HG02943 (cell line): ENCODE measurements at regions not wholly inside any gene's neighbourhood (a gene's known extent, or its start where the extent isn't known, plus 50 kb on each side); places are given as distances from the start of the nearest gene placed in this dataset.
A peak's percentile ranks its signal among the peaks of the same experiment; 100 is the strongest.

ENCODE experiments used
- ATAC-seq: cut with Tn5 transposase; IDR thresholded peaks from one replicate; pipeline ENCODE4 v1.9.1; 2021; ENCODE audit warnings: mild to moderate bottlenecking, low read depth, moderate library complexity; ENCODE audit not compliant: unreplicated experiment

DNA sequence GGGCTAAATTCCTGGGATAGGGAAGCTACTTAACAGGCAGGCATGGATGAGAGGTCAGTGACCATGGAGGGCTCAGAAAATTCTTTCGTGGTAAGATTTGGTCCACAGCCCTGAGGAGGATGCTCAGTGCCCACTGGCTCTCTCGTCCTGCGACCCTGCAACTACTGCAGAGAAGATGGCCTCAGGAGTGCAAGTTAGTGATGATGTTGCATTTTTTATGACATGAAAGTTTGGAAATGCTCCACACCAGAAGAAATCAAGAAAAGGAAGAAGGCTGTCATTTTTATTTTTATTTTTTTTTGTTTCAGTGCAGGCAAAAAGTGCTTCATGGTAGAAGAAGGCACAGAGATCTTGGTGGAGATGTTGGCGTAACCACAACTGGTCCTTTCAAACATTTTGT is 238.6 kb upstream of the PARD3B start:
- no peak for ATAC-seq

DNA sequence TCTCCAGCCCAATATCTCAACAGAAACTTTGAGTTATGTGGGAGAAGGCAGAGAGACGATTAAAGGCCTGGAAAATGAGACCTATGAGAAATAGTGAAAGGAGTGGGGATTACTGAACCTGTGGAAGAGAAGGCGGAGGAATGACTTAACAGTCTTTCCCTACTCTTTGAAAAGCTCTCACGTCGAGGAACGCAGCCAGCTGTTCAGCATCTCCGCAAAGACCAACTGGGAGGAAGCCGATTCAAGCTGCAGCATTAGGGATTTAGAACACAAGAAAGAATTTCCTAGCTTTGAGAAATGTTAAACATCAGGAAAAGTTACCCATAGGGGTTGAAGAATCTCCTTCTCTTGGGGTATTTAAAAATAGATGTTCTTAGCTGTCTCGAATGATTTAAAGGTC is 233.2 kb upstream of the PARD3B start:
- ATAC-seq, result no peak

DNA sequence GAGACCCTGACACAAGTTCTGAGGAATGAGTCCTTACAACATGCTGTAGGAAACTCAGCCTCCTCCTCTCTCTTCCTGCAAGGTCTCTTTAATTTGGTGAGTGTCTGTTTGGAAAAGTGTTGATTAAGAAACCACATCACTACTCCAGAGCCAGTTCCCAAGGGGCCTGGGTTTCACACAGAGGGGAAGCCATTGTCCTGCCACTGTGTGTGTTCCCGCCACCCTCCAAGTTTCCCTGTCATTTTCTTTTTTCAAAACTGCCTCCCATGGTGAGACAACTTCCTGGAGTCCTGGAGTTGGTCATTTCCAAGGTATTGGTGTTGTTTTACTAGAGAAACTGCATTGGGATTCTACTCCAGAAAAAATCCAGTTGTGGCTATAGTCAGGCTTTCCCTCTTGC is 232.0 kb upstream of the PARD3B start:
- no peak for ATAC-seq

DNA sequence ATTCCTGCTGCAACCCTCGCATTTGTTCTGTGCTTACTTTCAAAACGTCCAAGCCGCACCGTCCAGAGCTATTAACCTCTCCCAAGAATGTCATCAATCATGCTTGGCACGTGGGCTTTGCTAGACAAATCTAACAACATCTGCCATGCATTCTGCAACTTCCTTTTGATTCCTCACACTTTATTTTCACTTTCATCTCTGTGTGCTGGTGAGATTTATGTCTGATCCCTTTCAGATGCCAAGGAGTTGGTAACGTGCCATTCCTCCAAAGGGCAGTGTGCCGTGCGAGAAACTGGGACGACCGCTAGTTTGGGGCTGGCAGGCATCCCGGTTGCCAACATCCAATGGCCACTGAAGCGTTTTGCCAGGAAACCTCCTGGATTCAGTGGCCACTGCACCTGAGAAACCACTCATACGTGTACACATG is 230.0 kb upstream of the PARD3B start:
- ATAC-seq, result no peak

DNA sequence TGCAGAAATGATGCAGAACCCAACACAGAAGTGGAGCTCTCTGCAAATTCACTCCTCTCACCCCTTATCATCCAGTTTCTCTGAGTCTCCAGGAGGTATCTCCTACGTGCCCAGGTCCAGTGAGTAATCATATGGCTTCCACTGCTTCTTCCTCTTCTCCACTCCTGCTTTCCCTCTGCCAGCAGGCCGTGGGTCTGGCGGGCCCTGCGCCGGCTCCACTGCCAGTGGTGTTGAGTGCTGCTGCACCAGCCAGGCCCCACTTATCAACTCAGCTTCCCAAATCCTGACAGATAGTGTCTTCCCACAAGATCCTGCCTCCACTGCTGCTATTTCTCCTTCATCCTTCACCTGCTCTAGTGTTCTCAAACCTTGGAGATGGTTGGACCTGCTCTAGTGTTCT is 227.6 kb upstream of the PARD3B start:
- no peak for ATAC-seq

DNA sequence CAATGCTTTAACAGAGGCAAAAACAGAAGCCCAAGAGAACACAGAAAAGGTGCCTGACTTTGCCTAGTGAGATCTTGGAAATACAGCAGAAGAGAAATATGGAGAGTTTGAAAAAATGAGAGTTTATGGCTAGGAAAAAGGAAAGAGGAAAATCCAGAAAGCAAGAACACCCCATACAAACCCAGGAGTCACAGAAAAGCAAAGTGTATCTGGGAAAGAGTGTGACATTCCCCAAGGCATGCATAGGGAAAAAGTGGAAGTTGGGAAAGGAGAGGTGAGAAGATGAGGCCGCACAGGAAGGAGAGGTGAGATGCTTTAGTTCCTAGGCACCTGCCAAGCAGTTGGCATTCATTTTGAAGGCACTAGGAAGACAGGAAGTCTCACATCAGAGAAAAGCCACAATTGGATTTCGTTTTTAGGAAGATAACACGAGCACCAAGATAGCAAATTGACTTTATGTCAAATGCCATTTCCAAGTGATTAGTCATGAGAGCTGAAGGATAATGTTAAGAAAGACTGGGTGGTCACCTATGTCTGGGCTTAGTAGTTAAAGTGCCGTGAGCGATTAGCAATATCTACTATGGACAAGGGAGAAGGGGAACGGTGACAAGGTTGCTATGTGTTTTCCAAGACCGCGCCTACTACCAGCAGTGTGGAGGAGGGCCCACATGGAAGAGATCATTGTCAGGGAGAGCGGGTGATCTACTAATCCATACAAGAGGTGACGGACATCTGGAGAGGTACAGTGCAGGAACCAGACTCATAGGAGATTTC is 224.1 kb upstream of the PARD3B start:
- no peak for ATAC-seq

DNA sequence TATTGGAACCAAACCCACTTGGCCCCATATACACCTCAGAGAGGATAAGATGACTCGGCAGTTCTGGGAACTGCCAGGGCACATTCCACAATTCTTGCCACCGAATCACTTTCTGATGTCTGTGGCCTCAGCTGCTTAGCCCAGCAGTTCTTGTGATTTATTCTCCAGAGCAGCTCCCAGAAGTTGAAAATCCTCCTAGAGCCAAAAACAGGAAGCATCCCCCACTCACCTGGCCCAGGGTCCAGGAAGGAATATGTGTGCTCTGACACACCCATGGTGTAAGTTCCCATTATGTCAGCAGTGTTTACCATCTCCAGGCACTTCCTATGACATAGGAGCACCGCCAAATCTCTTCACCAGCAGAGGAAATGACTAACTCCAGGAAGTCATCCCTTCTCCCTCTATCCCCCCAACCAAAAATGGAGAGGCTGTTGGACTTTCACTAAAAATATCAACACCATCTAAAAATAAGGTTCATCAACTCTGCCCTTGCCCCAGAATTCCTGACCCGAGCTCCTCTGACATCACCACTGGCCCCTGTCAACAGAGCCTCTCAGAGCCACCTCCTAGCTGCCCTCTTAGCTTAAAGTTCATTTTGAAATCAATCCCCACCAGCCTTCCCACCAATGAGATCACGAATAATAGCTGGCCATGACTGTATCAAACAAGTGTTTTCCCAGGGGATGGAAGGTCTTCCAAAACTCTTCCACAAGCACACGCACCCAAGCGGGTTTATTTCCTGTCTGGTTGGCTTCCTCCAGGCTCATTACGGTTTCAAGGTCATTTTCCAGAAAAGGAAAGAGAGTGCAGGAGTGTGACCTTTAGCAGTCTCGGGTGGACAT is 223.1 kb upstream of the PARD3B start:
- no peak for ATAC-seq

DNA sequence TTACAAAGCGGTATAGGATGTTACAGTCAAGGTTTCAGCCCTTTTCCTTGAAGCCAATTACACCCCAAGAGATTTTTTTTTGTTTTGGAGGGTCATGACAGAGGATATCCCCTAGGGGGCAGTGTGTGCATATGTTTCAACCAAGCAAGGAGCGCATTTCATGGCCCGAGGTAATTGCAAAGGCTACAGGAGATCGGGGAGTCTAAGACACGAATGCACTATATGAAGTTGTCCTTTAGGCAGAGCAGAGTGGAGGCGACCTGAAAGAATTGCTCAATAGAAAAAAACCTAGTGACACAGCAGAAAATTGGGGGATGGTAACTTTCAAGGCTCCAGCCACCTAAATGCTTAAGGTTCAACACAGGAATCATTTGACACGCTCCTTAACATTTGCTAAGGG is 219.8 kb upstream of the PARD3B start:
- ATAC-seq, result peak; percentile 70

DNA sequence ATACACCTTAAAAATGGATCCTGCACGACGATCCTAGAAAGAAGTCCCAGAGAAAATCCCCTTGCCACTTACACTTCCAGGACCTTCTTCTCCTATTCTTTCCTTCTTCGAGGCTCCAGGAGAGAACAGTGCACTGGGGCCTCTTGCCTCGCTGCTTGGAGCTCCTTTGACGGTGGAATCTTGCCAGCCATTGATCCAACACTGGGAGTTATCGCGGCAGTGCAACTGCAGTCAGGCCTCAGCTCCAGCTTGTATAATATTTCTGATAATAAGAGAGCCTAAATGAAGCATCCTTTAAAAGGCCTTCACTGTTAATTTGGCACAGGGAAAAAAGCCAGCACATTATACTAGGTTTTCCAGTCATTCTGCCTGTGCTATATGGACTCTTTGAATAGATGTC is 216.9 kb upstream of the PARD3B start:
- no peak for ATAC-seq

DNA sequence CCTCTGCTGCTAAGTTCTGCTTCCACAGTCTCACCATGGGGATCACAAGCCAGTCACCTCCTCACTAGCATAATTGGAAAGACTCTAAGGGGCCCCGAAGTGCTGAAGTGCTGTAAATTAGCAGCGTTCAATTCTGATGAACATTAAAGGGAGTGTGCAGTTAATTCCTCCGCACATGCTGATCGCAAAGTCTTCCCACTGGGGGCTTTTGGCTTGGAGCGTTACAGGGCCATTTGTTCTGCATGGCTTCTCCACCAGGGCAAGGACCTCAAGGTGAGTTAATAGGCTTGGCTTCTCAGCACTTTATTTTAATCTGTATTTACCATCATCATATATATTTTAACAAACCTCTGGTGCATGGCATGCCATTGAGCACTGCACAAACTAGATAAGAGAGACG is 216.3 kb upstream of the PARD3B start:
- ATAC-seq, result no peak

DNA sequence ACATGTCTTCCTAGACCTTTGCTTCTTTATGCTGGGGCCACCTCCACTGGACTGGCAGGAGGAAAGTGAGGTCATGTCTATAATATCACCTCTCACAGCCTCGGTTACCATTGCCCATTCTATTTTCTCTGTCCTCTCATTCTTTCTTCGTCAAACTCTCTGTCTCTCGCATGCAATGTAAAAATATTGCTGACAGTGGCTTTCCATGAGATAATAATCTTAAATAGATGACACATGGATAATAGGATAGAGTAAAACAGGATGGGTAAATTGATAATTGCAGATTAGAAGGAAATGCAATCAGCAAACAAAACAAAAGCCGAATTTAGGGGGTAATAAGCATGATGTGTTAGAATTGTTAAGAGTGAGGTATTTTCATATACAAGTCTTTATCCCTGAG is 215.7 kb upstream of the PARD3B start:
- no peak for ATAC-seq

DNA sequence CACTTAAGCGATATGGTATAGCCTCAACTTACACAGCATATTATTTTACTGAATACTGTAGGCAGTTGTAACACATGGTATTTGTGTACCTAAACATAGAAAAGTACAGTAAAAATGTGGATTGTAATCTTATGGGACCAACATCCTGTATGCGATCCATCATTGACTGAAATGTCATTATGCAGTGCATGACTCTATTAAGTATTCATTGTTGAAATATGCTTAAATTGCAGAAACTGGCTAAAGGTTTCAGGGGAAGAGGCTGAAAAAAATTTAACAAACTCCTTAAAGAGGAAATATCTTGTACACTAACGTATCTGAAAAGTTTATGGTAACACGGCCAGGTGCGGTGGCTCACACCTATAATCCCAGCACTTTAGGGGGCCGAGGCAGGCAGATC is 214.1 kb upstream of the PARD3B start:
- no peak for ATAC-seq

DNA sequence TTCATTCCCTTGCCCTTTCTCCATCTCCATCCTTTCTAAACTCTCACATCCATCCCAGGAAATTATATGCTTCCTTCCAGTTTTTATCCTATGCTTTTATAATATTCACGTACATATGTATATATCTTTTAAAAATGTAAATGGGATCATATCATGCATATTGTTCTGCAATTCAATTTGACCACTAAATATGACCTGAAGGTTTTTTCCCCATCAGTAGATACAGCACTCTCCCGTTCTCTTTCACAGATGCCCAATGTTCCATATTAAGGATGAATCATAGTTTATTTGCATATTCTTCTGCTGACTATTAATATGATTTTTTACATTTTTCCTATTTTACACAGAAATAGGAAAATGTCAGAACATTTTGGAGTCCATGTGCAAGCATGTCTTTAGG is 213.3 kb upstream of the PARD3B start:
- ATAC-seq, result no peak

DNA sequence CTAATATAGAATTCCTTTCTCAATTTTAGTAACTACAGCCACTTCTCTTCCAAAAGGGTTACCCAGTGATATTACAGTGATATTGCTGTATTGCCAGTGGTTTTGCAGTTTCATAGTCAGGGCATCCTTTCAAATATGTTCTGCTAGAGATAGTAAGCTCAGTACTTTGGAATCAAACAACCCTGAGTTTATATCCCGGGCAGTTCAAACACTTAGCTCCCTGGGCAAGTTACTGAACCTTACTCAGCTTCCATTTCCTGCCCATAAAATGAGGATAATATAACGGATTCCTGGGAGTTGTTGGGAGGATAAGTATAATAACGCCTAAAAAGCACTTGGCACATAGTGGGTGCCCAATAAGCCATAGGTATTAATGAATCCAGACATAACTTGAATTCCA is 212.6 kb upstream of the PARD3B start:
- no peak for ATAC-seq

DNA sequence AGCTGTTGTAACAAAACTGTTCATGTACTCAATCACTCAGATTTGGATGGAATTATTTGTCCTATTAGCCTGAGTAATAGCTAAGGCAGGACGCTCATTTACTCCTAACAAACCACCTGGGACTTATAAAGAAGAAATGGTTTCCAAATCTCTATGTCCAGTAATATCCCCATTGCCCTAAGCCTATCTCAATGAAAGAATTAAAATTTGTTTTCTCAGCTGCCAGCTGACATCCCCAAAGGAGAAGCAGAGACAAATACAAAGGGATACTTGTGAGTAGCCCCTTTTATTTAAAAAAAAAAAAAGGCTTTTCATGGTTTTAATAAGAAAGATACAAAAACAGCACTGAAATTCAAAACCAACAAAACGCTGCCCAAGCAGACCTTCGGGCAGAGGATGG is 211.4 kb upstream of the PARD3B start:
- ATAC-seq, result no peak

DNA sequence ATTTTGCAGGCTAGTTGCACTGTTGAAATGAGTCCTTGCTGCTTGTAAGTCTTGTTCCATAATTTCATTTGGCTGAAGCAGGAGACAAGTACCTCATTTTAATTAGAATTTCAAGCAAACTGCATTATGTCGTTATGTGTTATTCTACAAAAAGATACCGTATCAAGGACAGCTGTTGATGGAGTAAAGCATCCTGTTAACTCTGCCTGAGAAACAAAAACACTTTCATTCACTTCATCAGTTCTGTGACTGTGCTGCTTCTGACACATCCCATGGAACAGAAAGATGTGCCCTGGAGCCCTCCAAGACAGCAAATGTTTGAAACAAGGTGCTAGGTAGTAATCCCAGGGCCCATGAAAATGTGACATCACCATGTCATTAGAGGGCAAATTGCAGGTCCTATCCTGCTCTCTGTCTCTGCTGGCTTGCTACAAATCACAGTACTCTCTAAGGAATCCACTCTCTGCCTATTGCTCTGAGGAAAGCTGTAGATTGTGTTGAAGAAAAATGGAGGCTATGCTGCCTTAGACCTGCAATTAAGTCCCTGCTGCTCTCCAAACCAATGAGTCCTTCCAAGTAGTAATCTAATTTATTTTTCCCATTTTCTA is 209.7 kb upstream of the PARD3B start:
- ATAC-seq, result no peak

DNA sequence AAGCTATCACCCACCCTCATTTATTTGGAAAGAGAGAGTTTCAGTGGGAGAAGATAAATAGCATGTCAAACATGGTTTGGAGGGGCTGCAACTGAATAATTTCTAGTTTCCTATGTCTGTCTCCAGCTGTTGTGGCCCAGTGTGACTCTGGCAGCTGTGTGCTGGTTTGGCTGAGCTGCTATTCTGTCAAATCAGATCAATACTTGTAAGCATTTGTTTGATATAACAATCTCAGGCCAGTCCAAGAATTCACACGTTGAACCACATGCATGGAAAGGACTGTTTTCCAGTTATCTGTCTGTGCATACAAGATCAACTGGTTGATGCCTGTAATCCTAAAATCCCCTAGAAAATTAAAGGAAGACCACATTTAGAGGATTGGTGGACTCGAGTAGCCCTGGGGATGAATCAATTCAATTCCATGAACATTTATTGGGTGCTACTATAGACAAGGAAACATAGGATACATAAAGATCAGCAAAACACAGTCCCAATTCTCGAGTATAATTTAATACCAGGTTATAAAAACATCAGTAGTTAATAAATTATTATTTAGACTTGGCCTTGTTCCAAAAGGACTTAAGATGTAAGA is 209.0 kb upstream of the PARD3B start:
- ATAC-seq, result no peak

DNA sequence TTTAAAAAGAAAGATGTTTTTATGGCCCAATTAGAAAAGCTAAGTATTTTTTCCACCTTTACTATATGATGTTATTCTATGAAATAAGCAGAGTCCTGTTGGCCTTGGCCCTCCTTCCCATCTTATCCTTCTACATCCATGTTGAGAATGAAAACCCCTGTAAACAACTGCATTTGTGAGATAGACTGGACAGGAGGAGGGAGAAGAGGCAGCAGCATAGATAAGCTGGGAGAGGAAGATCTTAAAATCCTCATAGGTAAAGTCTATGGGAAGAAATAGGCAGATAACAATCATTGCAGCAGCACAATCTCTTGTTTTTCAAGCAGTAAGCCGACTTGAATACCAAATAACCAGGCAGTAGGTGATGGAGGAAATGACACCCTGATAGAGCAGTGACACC is 207.6 kb upstream of the PARD3B start:
- ATAC-seq, result no peak

DNA sequence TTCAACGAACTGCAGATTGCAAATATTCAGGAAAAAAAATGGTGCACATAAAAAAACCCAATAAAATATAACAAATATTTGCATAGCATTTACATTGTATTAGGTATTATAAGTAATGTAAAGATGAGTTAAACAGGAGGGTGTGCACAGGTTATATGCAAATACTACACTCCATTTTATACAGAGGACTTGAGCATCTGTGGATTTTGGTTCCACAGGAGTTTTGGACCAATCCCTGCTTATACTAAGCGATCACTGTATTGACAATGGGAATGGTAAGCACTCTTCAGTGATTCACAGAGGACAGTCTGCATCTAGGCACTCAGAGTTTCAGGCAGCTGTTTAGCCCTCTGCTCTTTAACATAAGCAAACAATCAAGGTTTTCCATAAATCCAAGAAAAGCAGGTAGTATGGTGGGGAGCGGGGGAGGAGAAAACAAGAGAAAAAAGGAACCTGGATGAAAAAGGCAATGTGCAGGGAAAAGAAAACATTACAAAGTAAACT is 206.0 kb upstream of the PARD3B start:
- ATAC-seq, result no peak

DNA sequence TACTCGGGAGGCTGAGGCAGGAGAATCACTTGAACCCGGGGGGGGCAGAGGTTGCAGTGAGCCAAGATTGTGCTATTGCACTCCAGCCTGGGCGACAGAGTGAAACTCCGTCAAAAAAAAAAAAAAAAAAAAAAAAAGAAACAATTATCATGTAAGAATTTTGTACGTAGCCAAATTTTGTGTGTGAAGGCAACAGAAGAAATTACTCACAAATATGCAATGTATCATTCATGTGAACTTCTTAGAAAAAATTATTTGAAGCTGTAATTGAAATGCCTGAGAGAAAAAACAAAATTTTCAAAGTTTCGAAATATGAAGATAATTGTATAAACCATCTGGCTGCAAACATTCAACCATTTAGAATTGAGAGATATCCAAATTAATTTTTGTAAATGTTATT is 204.8 kb upstream of the PARD3B start:
- ATAC-seq, result no peak

DNA sequence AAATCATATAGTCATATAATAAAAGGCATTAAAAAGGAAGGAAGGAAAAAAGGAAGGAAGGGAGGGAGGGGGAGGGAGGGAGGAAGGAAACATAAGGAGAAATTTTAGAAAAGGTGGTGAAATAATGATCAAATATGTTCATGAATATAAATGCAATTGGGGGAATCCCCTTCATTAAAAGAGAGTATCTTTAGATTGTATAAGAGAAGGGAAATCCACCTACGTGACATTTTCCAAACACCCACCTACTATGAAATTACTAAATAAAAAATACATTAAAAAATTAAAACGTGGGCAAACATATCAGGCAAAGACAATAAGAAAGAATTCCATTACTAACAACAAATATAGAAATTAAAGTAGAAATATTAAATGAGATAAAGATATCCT is 203.4 kb upstream of the PARD3B start:
- ATAC-seq, result no peak
